ENCODE measurements at regions not wholly inside any gene's neighbourhood (a gene's known extent, or its start where the extent isn't known, plus 50 kb on each side); places are given as distances from the start of the nearest gene placed in this dataset.

DNA sequence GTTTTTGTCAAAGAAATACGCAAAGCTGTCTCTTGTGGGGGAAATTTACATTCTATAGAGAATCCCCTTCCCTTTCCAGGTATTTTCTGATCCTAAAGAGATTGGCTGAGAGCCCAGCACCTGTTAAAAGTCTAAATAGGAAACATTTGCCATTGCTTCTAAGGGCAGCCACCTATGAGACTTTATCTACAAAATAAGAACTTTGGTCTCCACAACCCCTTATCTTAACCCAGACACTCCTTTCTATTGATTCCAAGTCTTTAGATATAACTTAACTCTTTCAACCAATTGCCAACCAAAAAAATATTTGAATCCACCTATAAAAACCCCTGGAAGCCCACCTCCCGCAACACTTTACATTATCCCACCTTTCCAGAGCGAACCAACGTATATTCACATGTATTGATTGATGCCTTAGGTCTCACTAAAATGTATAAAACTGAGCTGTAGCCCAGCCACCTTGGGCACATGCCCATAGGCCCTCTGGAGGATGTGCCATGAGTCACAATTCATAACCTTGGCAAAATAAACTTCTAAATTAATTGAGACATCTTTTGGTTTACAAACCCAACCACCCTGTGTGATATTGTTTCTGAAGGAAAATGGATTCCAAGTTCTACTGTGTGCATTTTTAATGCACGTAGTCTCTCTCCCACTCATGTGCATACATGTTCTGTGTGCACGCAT, 211.4 kb downstream of the GAS1 start:
- TF ChIP-seq POLR2AphosphoS5 (IDR thresholded peaks at IDR 0.05; ENCODE audit: low read depth, low read length) = no peak
- TF ChIP-seq TAF1 (IDR thresholded peaks at IDR 0.05; ENCODE audit: borderline replicate concordance, low read depth, low read length) = no peak
- TF ChIP-seq POLR2A (IDR thresholded peaks at IDR 0.05; ENCODE audit: low read depth, low read length) = no peak
- DNase-seq (ENCODE audit: insufficient read length) (no peak), FAIRE-seq (no peak)

DNA sequence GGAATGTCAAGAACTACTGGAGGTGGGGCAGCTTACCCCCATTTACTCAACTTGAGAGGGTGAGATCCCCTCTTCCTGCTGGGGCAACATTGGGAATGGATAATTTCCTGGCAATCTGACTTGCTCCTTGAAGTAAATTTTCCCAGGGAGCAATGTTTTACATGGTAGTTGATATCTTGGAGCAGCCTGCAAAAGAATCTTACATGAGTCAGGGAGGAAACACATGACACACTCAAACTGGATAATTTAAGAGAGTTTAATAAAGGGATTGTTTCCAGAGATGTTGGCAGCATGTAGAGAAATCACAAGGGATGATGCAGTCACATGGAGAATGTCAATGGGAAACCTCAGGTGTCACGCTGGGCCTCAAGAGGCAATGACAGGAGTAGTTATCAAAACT, 212.5 kb downstream of the GAS1 start:
- FAIRE-seq = no peak
- TF ChIP-seq POLR2AphosphoS5 (IDR thresholded peaks at IDR 0.05; ENCODE audit: low read depth, low read length) (no peak), POLR2A (IDR thresholded peaks at IDR 0.05; ENCODE audit: low read depth, low read length) (no peak), TAF1 (IDR thresholded peaks at IDR 0.05; ENCODE audit: borderline replicate concordance, low read depth, low read length) (no peak)
- DNase-seq (ENCODE audit: insufficient read length) = no peak

DNA sequence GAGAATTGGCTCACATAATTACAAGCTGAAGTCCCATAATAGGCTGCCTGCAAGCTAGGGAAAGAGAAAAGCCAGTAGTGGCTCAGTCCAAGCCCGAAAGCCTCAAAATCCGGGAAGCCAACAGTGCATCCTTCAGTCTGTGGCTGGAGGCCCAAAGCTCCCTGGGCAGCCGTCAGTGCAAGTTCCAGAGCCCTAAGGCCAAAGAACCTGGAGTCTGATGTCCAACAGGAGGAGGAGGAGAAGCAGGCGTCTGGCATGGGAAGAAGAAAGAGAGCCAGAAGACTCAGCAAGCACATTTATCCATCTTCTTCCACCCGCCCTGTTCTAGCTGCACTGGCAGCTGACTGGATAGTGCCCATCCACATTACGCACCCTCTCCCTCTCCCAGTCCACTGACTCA, 213.4 kb downstream of the GAS1 start:
- DNase-seq (ENCODE audit: insufficient read length) = no peak
- no peak for FAIRE-seq
- TF ChIP-seq POLR2A (IDR thresholded peaks at IDR 0.05; ENCODE audit: low read depth, low read length) = no peak
- no peak for TF ChIP-seq TAF1 (IDR thresholded peaks at IDR 0.05; ENCODE audit: borderline replicate concordance, low read depth, low read length)
- no peak for TF ChIP-seq POLR2AphosphoS5 (IDR thresholded peaks at IDR 0.05; ENCODE audit: low read depth, low read length)

DNA sequence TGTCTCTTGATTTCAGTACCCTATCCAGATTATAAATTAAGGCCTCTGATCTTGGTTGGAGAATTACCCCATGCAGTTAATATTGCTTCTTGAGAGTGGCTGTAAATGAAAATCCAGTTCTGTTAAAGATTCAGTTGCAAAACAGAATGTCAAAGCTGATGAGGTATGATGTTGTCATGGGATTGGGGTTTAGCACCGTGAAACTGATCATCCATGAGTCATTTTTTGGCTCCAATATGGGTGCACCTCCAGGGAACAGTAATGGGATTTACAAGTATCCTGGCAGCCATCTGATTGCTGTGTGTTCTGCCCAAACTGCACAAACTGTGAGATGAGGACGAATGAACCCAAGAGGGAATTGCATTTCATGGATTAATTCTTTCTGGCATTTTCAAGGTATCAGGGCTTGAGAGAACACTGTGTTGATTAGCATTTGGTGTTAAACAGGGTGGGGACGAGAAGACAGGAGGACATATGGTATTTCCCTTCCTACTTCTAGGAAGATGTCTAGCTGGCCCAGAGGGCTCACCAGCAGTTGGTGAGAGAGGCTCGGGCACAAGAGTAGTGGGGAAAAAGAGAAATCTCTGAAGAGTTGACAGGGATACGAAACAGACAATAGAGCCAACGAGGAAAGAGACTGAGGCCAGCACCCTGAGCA, 214.7 kb downstream of the GAS1 start:
- DNase-seq (ENCODE audit: insufficient read length) = no peak
- TF ChIP-seq TAF1 (IDR thresholded peaks at IDR 0.05; ENCODE audit: borderline replicate concordance, low read depth, low read length) (no peak), POLR2AphosphoS5 (IDR thresholded peaks at IDR 0.05; ENCODE audit: low read depth, low read length) (no peak), POLR2A (IDR thresholded peaks at IDR 0.05; ENCODE audit: low read depth, low read length) (no peak)
- no peak for FAIRE-seq

DNA sequence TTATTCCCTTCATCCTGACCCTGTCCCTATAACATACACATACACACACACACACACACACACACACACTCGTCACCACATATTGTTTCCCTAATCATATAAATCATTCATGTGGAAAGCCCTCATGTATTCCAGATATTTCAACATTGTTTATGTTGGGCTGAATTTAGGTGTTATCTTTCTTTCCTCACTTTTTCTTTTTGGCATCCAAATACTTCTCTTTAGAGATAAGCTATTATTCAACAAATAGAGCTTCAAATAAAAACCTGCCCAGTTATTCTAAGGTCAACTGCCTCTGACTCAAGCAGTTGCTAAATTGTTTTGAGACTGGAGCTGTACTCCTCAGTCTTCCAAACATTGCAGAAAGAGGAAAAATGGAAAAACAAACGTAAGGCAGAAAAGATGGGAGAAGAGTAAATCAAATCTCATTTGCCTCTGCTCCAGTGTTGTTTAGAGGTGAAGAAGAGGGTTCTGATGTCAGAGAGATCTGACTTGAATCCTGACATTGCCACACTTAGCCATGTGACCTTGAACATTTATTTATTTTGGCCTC, 215.7 kb downstream of the GAS1 start:
- TF ChIP-seq TAF1 (IDR thresholded peaks at IDR 0.05; ENCODE audit: borderline replicate concordance, low read depth, low read length) (no peak), POLR2A (IDR thresholded peaks at IDR 0.05; ENCODE audit: low read depth, low read length) (no peak), POLR2AphosphoS5 (IDR thresholded peaks at IDR 0.05; ENCODE audit: low read depth, low read length) (no peak)
- FAIRE-seq (no peak), DNase-seq (ENCODE audit: insufficient read length) (no peak)

DNA sequence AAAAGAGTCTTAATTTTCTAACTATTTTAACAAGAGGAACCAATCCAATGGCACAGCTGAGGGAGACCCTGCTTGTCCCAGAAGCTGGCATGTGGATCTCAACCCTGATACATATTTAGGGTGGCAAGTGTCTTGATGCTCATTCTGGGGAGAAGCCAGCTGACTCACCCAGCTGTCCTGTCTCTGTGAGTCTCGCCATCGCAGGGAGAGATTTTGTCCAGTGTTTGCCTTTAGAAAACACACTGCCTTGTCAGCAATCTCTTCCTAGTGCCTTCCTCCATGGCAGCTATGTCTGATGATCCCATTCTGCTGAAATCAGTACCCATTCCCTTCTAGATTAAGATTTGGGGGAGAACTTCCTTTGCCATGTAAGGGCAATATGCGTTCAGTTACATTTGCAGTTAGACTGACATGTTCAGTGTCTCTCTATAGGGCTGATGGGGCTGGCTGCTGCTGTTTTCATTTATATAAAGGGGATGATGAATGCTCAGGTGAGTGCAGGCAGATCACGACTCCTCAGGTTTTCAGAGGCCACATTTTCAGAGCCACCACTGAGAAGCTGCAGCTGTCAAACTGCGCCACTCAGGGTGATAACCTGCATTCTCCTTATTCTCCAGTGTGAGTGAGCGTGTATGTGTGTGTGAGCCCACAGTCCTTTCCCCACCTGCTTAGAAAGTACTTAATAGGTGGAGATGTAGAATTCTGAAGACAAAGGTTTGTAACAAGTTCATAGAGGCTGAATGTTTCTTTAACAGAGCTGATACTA, 217.0 kb downstream of the GAS1 start:
- DNase-seq (ENCODE audit: insufficient read length) (no peak), FAIRE-seq (no peak)
- no peak for TF ChIP-seq TAF1 (IDR thresholded peaks at IDR 0.05; ENCODE audit: borderline replicate concordance, low read depth, low read length)
- TF ChIP-seq POLR2A (IDR thresholded peaks at IDR 0.05; ENCODE audit: low read depth, low read length) = no peak
- no peak for TF ChIP-seq POLR2AphosphoS5 (IDR thresholded peaks at IDR 0.05; ENCODE audit: low read depth, low read length)

DNA sequence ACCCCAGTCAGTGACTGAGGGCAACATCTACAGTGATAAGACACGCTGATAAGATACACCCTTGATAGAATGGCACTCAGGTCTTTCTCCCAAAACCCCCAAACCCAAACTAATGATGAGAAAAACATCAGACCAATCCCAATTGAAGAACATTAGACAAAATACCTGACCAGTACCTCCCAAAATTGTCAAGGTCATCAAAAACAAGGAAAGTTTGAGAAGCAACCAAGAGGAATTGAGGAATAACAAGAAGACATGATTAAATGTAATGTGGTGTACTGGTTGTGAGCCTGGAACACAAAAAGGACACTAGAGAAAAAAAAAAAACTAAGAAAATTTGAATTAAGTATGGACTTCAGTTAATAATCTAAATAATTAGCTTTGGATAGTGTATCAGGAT, 222.8 kb downstream of the GAS1 start:
- no peak for DNase-seq (ENCODE audit: insufficient read length)
- no peak for FAIRE-seq
- no peak for TF ChIP-seq TAF1 (IDR thresholded peaks at IDR 0.05; ENCODE audit: borderline replicate concordance, low read depth, low read length)
- TF ChIP-seq POLR2A (IDR thresholded peaks at IDR 0.05; ENCODE audit: low read depth, low read length) = no peak
- TF ChIP-seq POLR2AphosphoS5 (IDR thresholded peaks at IDR 0.05; ENCODE audit: low read depth, low read length) = no peak

DNA sequence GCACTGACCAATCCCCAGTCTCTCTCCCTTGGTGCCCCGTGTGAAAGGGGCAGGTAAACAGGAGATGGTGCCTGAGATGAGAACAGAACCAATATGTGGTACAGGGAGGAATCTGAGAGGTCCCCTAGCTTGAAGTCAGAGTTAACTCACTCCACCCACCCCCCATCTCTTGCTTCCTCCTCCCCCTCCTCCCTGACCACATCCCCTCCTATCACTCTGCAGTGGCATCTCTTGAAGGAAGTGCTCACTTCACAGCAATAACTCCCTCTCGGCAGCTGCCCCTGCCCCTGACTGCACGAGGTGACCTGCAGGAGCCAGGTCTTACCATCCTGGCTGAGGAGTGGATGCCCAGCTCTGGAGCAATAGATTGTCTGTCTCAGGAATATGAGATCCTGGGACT, 224.0 kb downstream of the GAS1 start:
- no peak for FAIRE-seq
- DNase-seq (ENCODE audit: insufficient read length) = no peak
- TF ChIP-seq POLR2A (IDR thresholded peaks at IDR 0.05; ENCODE audit: low read depth, low read length) = no peak
- no peak for TF ChIP-seq POLR2AphosphoS5 (IDR thresholded peaks at IDR 0.05; ENCODE audit: low read depth, low read length)
- TF ChIP-seq TAF1 (IDR thresholded peaks at IDR 0.05; ENCODE audit: borderline replicate concordance, low read depth, low read length) = no peak

DNA sequence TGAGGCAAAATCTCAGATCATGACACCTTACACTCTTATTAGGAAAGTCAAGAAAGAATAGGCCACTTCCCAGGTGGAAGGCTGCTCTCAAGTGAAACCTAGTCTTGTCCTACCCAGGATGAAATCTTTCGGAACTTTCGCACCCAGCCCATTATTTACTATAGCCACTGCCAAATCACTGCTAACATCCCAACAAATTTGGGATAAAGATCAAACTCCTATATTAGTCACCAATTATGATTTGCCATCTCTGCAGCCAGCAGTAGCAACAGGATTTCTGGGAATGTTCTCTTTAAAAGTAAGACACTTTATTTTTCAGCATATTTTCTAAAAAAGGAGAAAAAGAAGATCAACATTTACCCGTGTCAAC, 224.6 kb downstream of the GAS1 start:
- no peak for FAIRE-seq
- TF ChIP-seq POLR2A (IDR thresholded peaks at IDR 0.05; ENCODE audit: low read depth, low read length) (no peak), TAF1 (IDR thresholded peaks at IDR 0.05; ENCODE audit: borderline replicate concordance, low read depth, low read length) (no peak), POLR2AphosphoS5 (IDR thresholded peaks at IDR 0.05; ENCODE audit: low read depth, low read length) (no peak)
- DNase-seq (ENCODE audit: insufficient read length) = no peak

DNA sequence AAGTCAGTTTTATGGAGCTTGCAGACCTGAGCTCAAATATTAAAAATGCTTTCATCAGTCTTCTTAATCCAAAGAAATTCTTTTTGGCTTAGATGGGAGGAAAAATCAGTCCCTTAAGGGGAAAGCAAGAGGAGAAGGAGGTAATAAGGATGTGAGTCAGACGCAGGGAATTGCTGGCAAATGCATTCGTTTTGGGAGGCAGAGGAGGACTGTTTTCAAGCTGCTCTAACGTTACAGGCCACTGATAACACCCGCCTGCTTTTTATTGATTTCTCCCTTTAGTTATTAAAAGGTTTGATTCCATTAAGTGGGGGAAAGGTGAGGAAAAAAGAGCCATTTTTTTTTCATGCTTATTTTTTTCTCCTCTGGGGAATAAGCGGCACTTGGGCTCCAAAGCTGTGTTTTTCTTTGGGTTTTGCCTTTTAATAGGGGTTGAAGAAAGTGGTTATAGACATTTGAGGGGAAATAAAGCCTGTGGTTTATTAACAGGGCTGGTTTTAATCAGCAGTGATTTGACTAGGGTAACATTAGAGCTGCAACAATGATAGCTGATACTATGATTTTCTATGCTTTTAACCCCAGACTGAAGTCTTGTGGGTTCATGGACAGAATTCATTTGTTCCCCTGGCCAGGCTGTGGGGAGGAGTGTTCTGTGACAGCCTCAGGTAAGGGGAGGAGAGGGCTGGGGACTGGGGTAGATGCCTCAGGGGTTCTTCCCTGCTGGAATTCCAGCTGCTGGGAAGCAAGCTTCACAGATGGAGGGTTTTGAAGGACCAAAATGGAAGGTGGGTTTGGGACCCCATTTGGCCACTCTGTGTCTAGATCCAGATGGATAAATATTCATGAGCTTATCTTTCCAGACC, 225.2 kb downstream of the GAS1 start:
- TF ChIP-seq TAF1 (IDR thresholded peaks at IDR 0.05; ENCODE audit: borderline replicate concordance, low read depth, low read length) (no peak), POLR2A (IDR thresholded peaks at IDR 0.05; ENCODE audit: low read depth, low read length) (no peak), POLR2AphosphoS5 (IDR thresholded peaks at IDR 0.05; ENCODE audit: low read depth, low read length) (no peak)
- DNase-seq (ENCODE audit: insufficient read length) (no peak), FAIRE-seq (no peak)

Measured in GM12892 (cell line).